ENCODE measurements at regions not wholly inside any gene's neighbourhood (a gene's known extent, or its start where the extent isn't known, plus 50 kb on each side); places are given as distances from the start of the nearest gene placed in this dataset.

DNA sequence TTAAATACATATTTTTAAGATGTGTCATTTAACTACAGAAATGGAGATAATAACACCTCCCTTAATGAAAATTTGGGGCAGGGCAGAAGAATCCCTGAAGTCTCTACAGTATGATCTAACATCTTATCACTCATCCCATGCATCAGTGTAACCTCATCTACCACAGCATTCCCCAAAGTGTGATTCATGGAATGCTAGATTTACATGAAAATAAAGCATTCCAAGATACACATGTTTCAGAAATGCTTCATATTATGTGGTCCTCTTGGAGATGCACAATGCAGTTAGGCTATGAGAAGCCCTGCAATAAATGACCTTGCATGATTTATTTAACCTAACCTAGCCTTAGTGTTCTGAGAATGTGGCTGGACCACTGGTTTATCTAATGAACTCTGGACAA, 166.9 kb upstream of the SYT6 start:
- no peak overlapping the region for H2BK15ac ChIP-seq (ENCODE audit: low read depth, low read length)
- Mint-ChIP-seq H3K27me3 (ENCODE audit: low read depth) (peaks cover 9% of the 10 kb centered on the region), H3K4me3 (no peak overlapping the region), H3K36me3 (ENCODE audit: insufficient read depth in 1 of 3, low read depth in 3 of 3) (no peaks in the 10 kb centered on the region), H3K4me1 (peaks cover 4 to 8% of the 10 kb centered on the region in 2 experiments; a peak in 3 of 4 replicates), H3K9me3 (peaks cover 0 to 2% of the 10 kb centered on the region in 2 experiments; a peak in 2 of 5 replicates), H3K27ac (no peak overlapping the region)
- no peak overlapping the region for H3K23ac ChIP-seq (ENCODE audit: insufficient read length, low read depth, low read length)
- H3K27ac ChIP-seq (ENCODE audit: insufficient read length, low read depth, low read length) = no peak overlapping the region
- no peaks in the 10 kb centered on the region for H3K79me1 ChIP-seq (ENCODE audit: insufficient read depth, low read depth, low read length, poor library complexity, severe bottlenecking)
- H2AFZ ChIP-seq (ENCODE audit: low read length) = no peak overlapping the region
- no peaks in the 10 kb centered on the region for H3K4me1 ChIP-seq (ENCODE audit: insufficient read depth, low read length)
- H3K18ac ChIP-seq (ENCODE audit: insufficient read length, low read depth, low read length) = no peak overlapping the region
- H3K56ac ChIP-seq (ENCODE audit: insufficient read length, low read depth, low read length) = no peak overlapping the region
- no peaks in the 10 kb centered on the region for H3K23me2 ChIP-seq (ENCODE audit: insufficient read length, low read depth, low read length, poor library complexity, severe bottlenecking)
- no peak overlapping the region for H2BK120ac ChIP-seq (ENCODE audit: low read depth, low read length, poor library complexity, severe bottlenecking)
- H2AK5ac ChIP-seq (ENCODE audit: insufficient read length, low read length) = no peak overlapping the region
- no peak overlapping the region for H2BK20ac ChIP-seq (ENCODE audit: low read depth, low read length, poor library complexity, severe bottlenecking)
- H4K8ac ChIP-seq (replicated peaks; ENCODE audit: insufficient read length, low read depth, low read length) = no peak overlapping the region
- H2BK12ac ChIP-seq (ENCODE audit: insufficient read length, low read depth, low read length) = no peak overlapping the region
- no peak for TF ChIP-seq CTCF (conservative IDR thresholded peaks at IDR 0.05)
- no peak overlapping the region for H3K4ac ChIP-seq (ENCODE audit: low read depth, low read length)
- H3K4me2 ChIP-seq (ENCODE audit: insufficient read depth, insufficient read length, low read length) = no peak overlapping the region
- H4K20me1 ChIP-seq (ENCODE audit: control insufficient read depth, insufficient read depth, insufficient read length) = no peaks in the 10 kb centered on the region
- H2BK5ac ChIP-seq (ENCODE audit: insufficient read length, low read length) = no peak overlapping the region
- H3K14ac ChIP-seq (ENCODE audit: insufficient read depth, low read length) = no peak overlapping the region
- no peak for DNase-seq
- H3K79me2 ChIP-seq (ENCODE audit: insufficient read depth, low read length) = no peaks in the 10 kb centered on the region
- H3K27me3 ChIP-seq (ENCODE audit: insufficient read depth, low read length) = no peaks in the 10 kb centered on the region
- H3K9me3 ChIP-seq (ENCODE audit: control insufficient read depth, low read depth, low read length) = no peaks in the 10 kb centered on the region
- no peak overlapping the region for H3T11ph ChIP-seq (ENCODE audit: low read length)
- H3K9ac ChIP-seq (ENCODE audit: extremely low read depth, insufficient read length, low read length) = no peak overlapping the region
- H4K5ac ChIP-seq (ENCODE audit: insufficient read length, low read depth, low read length) = no peak overlapping the region
- H4K91ac ChIP-seq (ENCODE audit: insufficient read length, low read depth, low read length) = no peak overlapping the region
